HCT116 (cell line): ENCODE measurements at regions not wholly inside any gene's neighbourhood (a gene's known extent, or its start where the extent isn't known, plus 50 kb on each side); places are given as distances from the start of the nearest gene placed in this dataset.

Experiments used
- ATAC-seq: fragments of 200-7000 bp; cut with Tn5 transposase; 2 replicates; pipeline ENCODE4 v1.9.1; 2020; ENCODE audit warnings: mild to moderate bottlenecking, moderate library complexity
- BruUV-seq: library from RNA; stranded (reverse); fragments of 400-500 nt; replicated peaks from 2 replicates; lab custom pipeline; 2021; lab: Mats Ljungman, UMichigan
- CTCF ChIA-PET: fragments of 300-600 bp; sonication (Branson Sonifier 250); formaldehyde crosslinking; loops from one replicate; lab custom pipeline; 2021; ENCODE audit warnings: antibody characterized with exemption; lab: Charles Lee
- POLR2A ChIA-PET: fragments of 300-600, 350-600 bp; sonication (Branson Sonifier 250); formaldehyde crosslinking; loops from one replicate; lab custom pipeline; 2021; ENCODE audit warnings: antibody characterized with exemption; lab: Charles Lee
- RAD21 ChIA-PET, 2 experiments: fragments of 300-600 bp; sonication (Branson Sonifier 250); formaldehyde crosslinking; loops; one replicate each; lab custom pipeline; 2023; ENCODE audit warnings: low total read pairs in 2 of 2; ENCODE audit not compliant: uncharacterized antibody in 2 of 2, unreplicated experiment in 2 of 2, low non-redundant PET in 1 of 2; lab: Charles Lee
- DNase-seq: peaks from one replicate; pipeline ENCODE4 v3.0.0-alpha.2; 2010; ENCODE audit warnings: low read depth, low spot score
- H2AFZ ChIP-seq: fragments of 200-600 bp; shearing (Covaris generic), sonication (generic); 2 replicates; pipeline ENCODE4 v1.6.1; 2017; ENCODE audit warnings: low read depth, mixed run types, mixed read lengths, antibody characterized with exemption, low read length; ENCODE audit not compliant: poor library complexity, severe bottlenecking
- H3K27ac ChIP-seq: 2 replicates; pipeline ENCODE4 v1.5.1; 2012; ENCODE audit warnings: low read depth, low read length
- H3K27me3 ChIP-seq: fragments of 200-600 bp; sonication (generic); 2 replicates; pipeline ENCODE4 v1.6.1; 2016; ENCODE audit warnings: mixed run types, low read length, mixed read lengths; ENCODE audit not compliant: insufficient read depth
- H3K36me3 ChIP-seq, 2 experiments: fragments of 200-500 bp in 1 of 2; fragments of 200-600 bp in 1 of 2; sonication (Bioruptor generic) in 1 of 2; sonication (generic) in 1 of 2; 2 replicates each; pipeline versions ENCODE4 v1.5.1 to v1.6.1; 2014 to 2016; ENCODE audit warnings: low read length in 2 of 2, inconsistent platforms in 1 of 2, mixed read lengths in 1 of 2, mixed run types in 1 of 2; ENCODE audit not compliant: insufficient read depth in 2 of 2, control insufficient read depth in 1 of 2
- H3K4me1 ChIP-seq, 2 experiments: fragments of 200-600 bp in 1 of 2; sonication (generic) in 1 of 2; 2 replicates each; pipeline versions ENCODE4 v1.5.1 to v1.6.1; 2012 to 2017; ENCODE audit warnings: low read length in 2 of 2, inconsistent platforms in 1 of 2, mild to moderate bottlenecking in 1 of 2, mixed read lengths in 1 of 2, mixed run types in 1 of 2, moderate library complexity in 1 of 2; ENCODE audit not compliant: insufficient read depth in 2 of 2, control insufficient read depth in 1 of 2
- H3K4me2 ChIP-seq: fragments of 200-600 bp; sonication (generic); 2 replicates; pipeline ENCODE4 v1.6.1; 2017; ENCODE audit warnings: mixed run types, low read length, mixed read lengths
- H3K4me3 ChIP-seq, 2 experiments: fragments of 200-600 bp in 1 of 2; sonication (generic) in 1 of 2; replicated peaks in 1 of 2; 2 replicates each; pipeline ENCODE4 v1.5.1; 2011 to 2016; ENCODE audit warnings: low read length in 2 of 2, control low read depth in 1 of 2, low read depth in 1 of 2, mild to moderate bottlenecking in 1 of 2, mixed read lengths in 1 of 2, mixed run types in 1 of 2
- H3K79me2 ChIP-seq: fragments of 200-600 bp; sonication (generic); 2 replicates; pipeline ENCODE4 v1.6.1; 2017; ENCODE audit warnings: mild to moderate bottlenecking, mixed run types, low read length, moderate library complexity, mixed read lengths; ENCODE audit not compliant: insufficient read depth
- H3K9ac ChIP-seq: fragments of 200-600 bp; sonication (generic); 2 replicates; pipeline ENCODE4 v1.6.1; 2016; ENCODE audit warnings: low read length, mixed read lengths
- H3K9me2 ChIP-seq: fragments of 200-600 bp; sonication (generic), shearing (Covaris generic); 2 replicates; pipeline ENCODE4 v1.6.1; 2017; ENCODE audit warnings: mixed run types, mild to moderate bottlenecking, moderate library complexity; ENCODE audit not compliant: insufficient read depth
- H3K9me3 ChIP-seq, 2 experiments: fragments of 200-500 bp in 1 of 2; fragments of 200-600 bp in 1 of 2; sonication (Bioruptor generic) in 1 of 2; sonication (generic) in 1 of 2; 2 replicates each; pipeline ENCODE4 v1.6.1; 2014 to 2017; ENCODE audit warnings: low read length in 2 of 2, mixed read lengths in 2 of 2, inconsistent platforms in 1 of 2, low read depth in 1 of 2, mild to moderate bottlenecking in 1 of 2, mixed run types in 1 of 2, moderate library complexity in 1 of 2; ENCODE audit not compliant: control insufficient read depth in 1 of 2, insufficient read depth in 1 of 2
- H4K20me1 ChIP-seq: fragments of 200-600 bp; sonication (generic), shearing (Covaris generic); 2 replicates; pipeline ENCODE4 v1.6.1; 2017; ENCODE audit warnings: mixed run types, mild to moderate bottlenecking, moderate library complexity; ENCODE audit not compliant: insufficient read depth
- ELF1 ChIP-seq: IDR thresholded peaks from 2 replicates; pipeline ENCODE4 v1.6.1; 2012; ENCODE audit warnings: low read depth, borderline replicate concordance
- EZH2 ChIP-seq: fragments of 200-600 bp; sonication (generic); IDR thresholded peaks from 2 replicates; pipeline ENCODE4 v1.6.1; 2017; ENCODE audit warnings: antibody characterized with exemption, mixed run types
- MAX ChIP-seq: IDR thresholded peaks from 2 replicates; pipeline ENCODE4 v1.6.1; 2012
- RAD21 ChIP-seq: IDR thresholded peaks from 2 replicates; pipeline ENCODE4 v1.6.1; 2012; ENCODE audit warnings: low read depth, mild to moderate bottlenecking
- REST ChIP-seq: IDR thresholded peaks from 2 replicates; pipeline ENCODE4 v1.6.1; 2012; ENCODE audit warnings: low read depth
- SP1 ChIP-seq: IDR thresholded peaks from 2 replicates; pipeline ENCODE4 v1.6.1; 2012; ENCODE audit warnings: low read depth
- TCF7L2 ChIP-seq: IDR thresholded peaks from 2 replicates; pipeline ENCODE4 v1.7.0; 2011; ENCODE audit warnings: borderline replicate concordance, inconsistent platforms; ENCODE audit not compliant: insufficient read depth, insufficient read length; ENCODE audit errors: extremely low read depth
- YY1 ChIP-seq: IDR thresholded peaks from 2 replicates; pipeline ENCODE4 v1.6.1; 2011; ENCODE audit warnings: low read length, low read depth, moderate library complexity, mild to moderate bottlenecking; ENCODE audit not compliant: insufficient replicate concordance; ENCODE audit errors: extremely low read depth
- ZFX ChIP-seq: fragments of 450-650 bp; IDR thresholded peaks from 2 replicates; pipeline ENCODE4 v1.6.1; 2017
- ZNF274 ChIP-seq: fragments of 200-500 bp; sonication (Bioruptor generic); IDR thresholded peaks from 2 replicates; pipeline ENCODE4 v1.6.1; 2014; ENCODE audit warnings: mild to moderate bottlenecking, low read depth, low read length, inconsistent platforms
- intact Hi-C: fragments of 100-400 bp; cut with micrococcal nuclease; formaldehyde crosslinking; loops from 2 replicates; pipeline ENCODE4 v1.10.0; 2022
- TF ChIP-seq, protein P1 (sequence below): IDR thresholded peaks from 2 replicates; pipeline ENCODE4 v1.6.1; 2011; ENCODE audit warnings: mild to moderate bottlenecking, low read length, moderate library complexity; ENCODE audit not compliant: insufficient replicate concordance; ENCODE audit errors: extremely low read depth

DNA sequence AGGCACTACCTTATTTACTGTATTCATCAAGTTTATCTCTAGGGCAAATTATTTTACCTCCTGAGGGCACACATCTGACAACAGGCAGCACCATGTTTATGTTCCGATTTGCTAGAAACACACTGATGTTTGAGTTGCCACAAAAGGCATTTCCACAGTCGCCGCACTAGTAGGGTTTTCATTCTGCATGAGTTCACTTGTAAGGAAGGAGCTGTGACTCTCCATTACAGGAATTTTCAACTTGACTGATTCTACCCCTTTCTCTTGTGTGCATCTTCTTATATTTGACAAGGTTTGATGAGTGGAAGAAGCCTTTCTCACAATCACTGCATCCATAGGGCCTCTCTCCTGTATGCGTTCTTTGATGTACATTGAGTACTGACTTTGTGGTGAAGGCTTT lies 455.9 kb upstream of the CNTN5 start:
- ATAC-seq (no peak), DNase-seq (no peak)
- BruUV-seq = no TSS peak
- RAD21 ChIA-PET = no interaction called here
- Histone ChIP-seq H3K36me3 (no peaks in the 10 kb centered on the region), H3K27me3 (no peaks in the 10 kb centered on the region), H3K79me2 (no peaks in the 10 kb centered on the region), H3K9me3 (peaks cover 3 to 28% of the 10 kb centered on the region in 2 experiments; a peak in 2 of 4 replicates), H3K4me1 (no peaks in the 10 kb centered on the region), H2AFZ (no peak overlapping the region), H3K9ac (no peak overlapping the region), H3K27ac (no peak overlapping the region), H3K4me2 (no peak overlapping the region), H3K9me2 (no peaks in the 10 kb centered on the region), H3K4me3 (no peak overlapping the region), H4K20me1 (no peaks in the 10 kb centered on the region)
- TF ChIP-seq, protein P1, sequence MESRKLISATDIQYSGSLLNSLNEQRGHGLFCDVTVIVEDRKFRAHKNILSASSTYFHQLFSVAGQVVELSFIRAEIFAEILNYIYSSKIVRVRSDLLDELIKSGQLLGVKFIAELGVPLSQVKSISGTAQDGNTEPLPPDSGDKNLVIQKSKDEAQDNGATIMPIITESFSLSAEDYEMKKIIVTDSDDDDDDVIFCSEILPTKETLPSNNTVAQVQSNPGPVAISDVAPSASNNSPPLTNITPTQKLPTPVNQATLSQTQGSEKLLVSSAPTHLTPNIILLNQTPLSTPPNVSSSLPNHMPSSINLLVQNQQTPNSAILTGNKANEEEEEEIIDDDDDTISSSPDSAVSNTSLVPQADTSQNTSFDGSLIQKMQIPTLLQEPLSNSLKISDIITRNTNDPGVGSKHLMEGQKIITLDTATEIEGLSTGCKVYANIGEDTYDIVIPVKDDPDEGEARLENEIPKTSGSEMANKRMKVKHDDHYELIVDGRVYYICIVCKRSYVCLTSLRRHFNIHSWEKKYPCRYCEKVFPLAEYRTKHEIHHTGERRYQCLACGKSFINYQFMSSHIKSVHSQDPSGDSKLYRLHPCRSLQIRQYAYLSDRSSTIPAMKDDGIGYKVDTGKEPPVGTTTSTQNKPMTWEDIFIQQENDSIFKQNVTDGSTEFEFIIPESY = no peak
- CTCF ChIA-PET = no interaction called here
- intact Hi-C loops = loop anchor here (5.0 kb wide), 1 partner anchor 1738 kb away; no protein-coding TSS in a partner anchor
- POLR2A ChIA-PET = no interaction called here

- Histone ChIP-seq H3K27me3 (no peaks in the 10 kb centered on the region), H3K9ac (no peak overlapping the region), H3K9me3 (peaks cover 3 to 31% of the 10 kb centered on the region in 2 experiments; a peak in 2 of 4 replicates), H3K4me1 (no peaks in the 10 kb centered on the region), H3K79me2 (no peaks in the 10 kb centered on the region), H3K4me3 (no peak overlapping the region), H3K27ac (no peak overlapping the region), H3K4me2 (no peak overlapping the region), H2AFZ (no peak overlapping the region), H3K9me2 (no peaks in the 10 kb centered on the region), H4K20me1 (no peaks in the 10 kb centered on the region), H3K36me3 (no peaks in the 10 kb centered on the region)
- TF ChIP-seq EZH2 (no peak), ZNF274 (no peak), REST (no peak), TCF7L2 (no peak), ZFX (no peak), MAX (no peak), RAD21 (no peak), YY1 (no peak), SP1 (no peak), ELF1 (no peak)
- no TSS peak for BruUV-seq
- intact Hi-C loops = no loop called here
- RAD21 ChIA-PET = no interaction called here
- DNase-seq (no peak), ATAC-seq (no peak)
- CTCF ChIA-PET = no interaction called here
- POLR2A ChIA-PET = no interaction called here
Measured at GRCh38 chr11:98565311-98565710, 455.4 kb upstream of the CNTN5 start.
